SK-N-SH (cell line): ENCODE measurements at regions not wholly inside any gene's neighbourhood (a gene's known extent, or its start where the extent isn't known, plus 50 kb on each side); places are given as distances from the start of the nearest gene placed in this dataset.

ENCODE experiments used
- CHD2 ChIP-seq: fragments of 150-350 bp; IDR thresholded peaks from 2 replicates; pipeline ENCODE4 v1.6.1; 2018; ENCODE audit warnings: low read length; ENCODE audit not compliant: partially characterized antibody
- CTCF ChIP-seq: fragments of 200-600 bp; sonication (generic); IDR thresholded peaks from 2 replicates; pipeline ENCODE4 v1.6.1; 2017; ENCODE audit warnings: antibody characterized with exemption, mild to moderate bottlenecking, moderate library complexity
- ELF1 ChIP-seq: IDR thresholded peaks from 2 replicates; pipeline ENCODE4 v1.4.0; 2012
- EP300 ChIP-seq, 2 experiments: IDR thresholded peaks; 2 replicates each; pipeline versions ENCODE4 v1.4.0 to v1.6.1; 2012; ENCODE audit warnings: borderline replicate concordance in 1 of 2, low read depth in 1 of 2, low read length in 1 of 2
- EZH2phosphoT487 ChIP-seq: fragments of 200-600 bp; sonication (generic); IDR thresholded peaks from 2 replicates; pipeline ENCODE4 v1.6.1; 2017; ENCODE audit warnings: low read depth, mixed run types, mild to moderate bottlenecking, antibody characterized with exemption, moderate library complexity, borderline replicate concordance
- FOSL2 ChIP-seq: IDR thresholded peaks from 2 replicates; pipeline ENCODE4 v1.4.0; 2012; ENCODE audit warnings: low read depth, mild to moderate bottlenecking, moderate library complexity, borderline replicate concordance
- JUND ChIP-seq: IDR thresholded peaks from 2 replicates; pipeline ENCODE4 v1.4.0; 2012
- MEF2A ChIP-seq: IDR thresholded peaks from 2 replicates; pipeline ENCODE4 v1.4.0; 2012; ENCODE audit warnings: low read depth, borderline replicate concordance
- MXI1 ChIP-seq: IDR thresholded peaks from 2 replicates; pipeline ENCODE4 v1.6.1; 2012; ENCODE audit warnings: mild to moderate bottlenecking, low read depth, low read length, improper control_type of control experiment
- NFIC ChIP-seq: IDR thresholded peaks from 2 replicates; pipeline ENCODE4 v1.4.0; 2012; ENCODE audit warnings: borderline replicate concordance
- PBX3 ChIP-seq: IDR thresholded peaks from 2 replicates; pipeline ENCODE4; 2012
- RFX5 ChIP-seq: IDR thresholded peaks from 2 replicates; pipeline ENCODE4 v1.6.1; 2012; ENCODE audit warnings: mild to moderate bottlenecking, improper control_type of control experiment, low read length
- TF ChIP-seq, protein P1 (sequence below): fragments of 150-350 bp; IDR thresholded peaks from 2 replicates; pipeline ENCODE4 v1.6.1; 2016; ENCODE audit warnings: mild to moderate bottlenecking, low read depth, low read length
- TF ChIP-seq, protein P2 (sequence below): IDR thresholded peaks from 2 replicates; pipeline ENCODE4 v1.4.0; 2012; ENCODE audit warnings: low read depth, borderline replicate concordance

GRCh38 chr2:12955864-12956263, 239.1 kb downstream of the TRIB2 start:
- TF ChIP-seq NFIC: no peak
- TF ChIP-seq PBX3: no peak
- TF ChIP-seq CTCF: no peak
- no peak for TF ChIP-seq EP300 (IDR thresholded peaks at IDR 0.05; ENCODE audit: borderline replicate concordance in 1 of 2, low read depth in 1 of 2, low read length in 1 of 2)
- no peak for TF ChIP-seq ELF1
- TF ChIP-seq RFX5: no peak
- TF ChIP-seq, protein P1, sequence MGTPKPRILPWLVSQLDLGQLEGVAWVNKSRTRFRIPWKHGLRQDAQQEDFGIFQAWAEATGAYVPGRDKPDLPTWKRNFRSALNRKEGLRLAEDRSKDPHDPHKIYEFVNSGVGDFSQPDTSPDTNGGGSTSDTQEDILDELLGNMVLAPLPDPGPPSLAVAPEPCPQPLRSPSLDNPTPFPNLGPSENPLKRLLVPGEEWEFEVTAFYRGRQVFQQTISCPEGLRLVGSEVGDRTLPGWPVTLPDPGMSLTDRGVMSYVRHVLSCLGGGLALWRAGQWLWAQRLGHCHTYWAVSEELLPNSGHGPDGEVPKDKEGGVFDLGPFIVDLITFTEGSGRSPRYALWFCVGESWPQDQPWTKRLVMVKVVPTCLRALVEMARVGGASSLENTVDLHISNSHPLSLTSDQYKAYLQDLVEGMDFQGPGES: no peak
- TF ChIP-seq EZH2phosphoT487: no peak
- TF ChIP-seq, protein P2, sequence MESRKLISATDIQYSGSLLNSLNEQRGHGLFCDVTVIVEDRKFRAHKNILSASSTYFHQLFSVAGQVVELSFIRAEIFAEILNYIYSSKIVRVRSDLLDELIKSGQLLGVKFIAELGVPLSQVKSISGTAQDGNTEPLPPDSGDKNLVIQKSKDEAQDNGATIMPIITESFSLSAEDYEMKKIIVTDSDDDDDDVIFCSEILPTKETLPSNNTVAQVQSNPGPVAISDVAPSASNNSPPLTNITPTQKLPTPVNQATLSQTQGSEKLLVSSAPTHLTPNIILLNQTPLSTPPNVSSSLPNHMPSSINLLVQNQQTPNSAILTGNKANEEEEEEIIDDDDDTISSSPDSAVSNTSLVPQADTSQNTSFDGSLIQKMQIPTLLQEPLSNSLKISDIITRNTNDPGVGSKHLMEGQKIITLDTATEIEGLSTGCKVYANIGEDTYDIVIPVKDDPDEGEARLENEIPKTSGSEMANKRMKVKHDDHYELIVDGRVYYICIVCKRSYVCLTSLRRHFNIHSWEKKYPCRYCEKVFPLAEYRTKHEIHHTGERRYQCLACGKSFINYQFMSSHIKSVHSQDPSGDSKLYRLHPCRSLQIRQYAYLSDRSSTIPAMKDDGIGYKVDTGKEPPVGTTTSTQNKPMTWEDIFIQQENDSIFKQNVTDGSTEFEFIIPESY: no peak
- TF ChIP-seq CHD2: no peak
- TF ChIP-seq MXI1: no peak
- no peak for TF ChIP-seq JUND
- no peak for TF ChIP-seq MEF2A
- no peak for TF ChIP-seq FOSL2
